T-cell (primary cell): ENCODE measurements at regions not wholly inside any gene's neighbourhood (a gene's known extent, or its start where the extent isn't known, plus 50 kb on each side); places are given as distances from the start of the nearest gene placed in this dataset.

Source experiments
- ATAC-seq, 4 experiments: fragments of 200-7000 bp in 3 of 4; fragments of 150-1000 bp in 1 of 4; cut with Tn5 transposase; replicated peaks in 1 of 4; 1 replicate in 3 of 4; 2 replicates in 1 of 4; pipeline ENCODE4 v1.10.0; 2021; ENCODE audit warnings: moderate library complexity in 3 of 4, mild to moderate bottlenecking in 2 of 4, moderate number of reproducible peaks in 1 of 4
- CTCF ChIA-PET, 2 donors: fragments of 300-600 bp; sonication (Branson Sonifier 250); formaldehyde crosslinking; loops; one replicate each; lab custom pipeline; 2022; ENCODE audit warnings: antibody characterized with exemption in 2 of 2; lab: Charles Lee
- POLR2A ChIA-PET, 2 donors: fragments of 300-600 bp; sonication (Branson Sonifier 250); formaldehyde crosslinking; loops; one replicate each; lab custom pipeline; 2022; ENCODE audit warnings: antibody characterized with exemption in 2 of 2; lab: Charles Lee
- DNase-seq, 35 experiments: peaks; one replicate each; pipeline versions ENCODE4 v3.0.0 to v3.0.0-alpha.2; 2013 to 2023
- H3K27ac ChIP-seq: one replicate; pipeline ENCODE4 v1.5.1; 2013; ENCODE audit warnings: low read length
- H3K27me3 ChIP-seq, 2 experiments: replicated peaks in 1 of 2; 1 replicate in 1 of 2; 2 replicates in 1 of 2; pipeline versions ENCODE4 v1.6.1 to v1.7.0; 2013; ENCODE audit warnings: low read length in 1 of 2, mixed read lengths in 1 of 2; ENCODE audit not compliant: control insufficient read depth in 2 of 2, insufficient read depth in 2 of 2; ENCODE audit errors: extremely low read depth in 1 of 2
- H3K36me3 ChIP-seq, 2 donors: 1 replicate in 1 of 2; 2 replicates in 1 of 2; pipeline versions ENCODE4 v1.6.1 to v1.7.0; 2013; ENCODE audit warnings: low read length in 1 of 2; ENCODE audit not compliant: control insufficient read depth in 2 of 2, insufficient read depth in 1 of 2; ENCODE audit errors: extremely low read depth in 1 of 2
- H3K4me1 ChIP-seq, 2 experiments: 1 replicate in 1 of 2; 2 replicates in 1 of 2; pipeline versions ENCODE4 v1.6.1 to v1.7.0; 2013; ENCODE audit warnings: low read length in 2 of 2, mixed read lengths in 1 of 2; ENCODE audit not compliant: insufficient read depth in 2 of 2, control insufficient read depth in 1 of 2; ENCODE audit errors: extremely low read depth in 1 of 2
- H3K4me3 ChIP-seq, 2 donors: 1 replicate in 1 of 2; 2 replicates in 1 of 2; pipeline versions ENCODE4 v1.5.1 to v1.7.0; 2013; ENCODE audit warnings: mild to moderate bottlenecking in 2 of 2, low read length in 1 of 2, moderate library complexity in 1 of 2; ENCODE audit not compliant: control insufficient read depth in 1 of 2; ENCODE audit errors: extremely low read depth in 1 of 2
- H3K9me3 ChIP-seq: 2 replicates; pipeline ENCODE4 v1.7.0; 2013
- H3K27ac Mint-ChIP-seq, 2 donors: one replicate each; pipeline ENCODE4 v1.8.0; 2020 to 2021; ENCODE audit warnings: mild to moderate bottlenecking in 2 of 2, mixed read lengths in 2 of 2
- H3K27me3 Mint-ChIP-seq, 2 donors: one replicate each; pipeline ENCODE4 v1.8.0; 2021 to 2022; ENCODE audit warnings: mixed read lengths in 2 of 2
- H3K36me3 Mint-ChIP-seq: one replicate; pipeline ENCODE4 v1.8.0; 2021; ENCODE audit warnings: mixed read lengths
- H3K4me1 Mint-ChIP-seq, 3 donors: one replicate each; pipeline ENCODE4 v1.8.0; 2020 to 2022; ENCODE audit warnings: mixed read lengths in 3 of 3, mild to moderate bottlenecking in 1 of 3
- H3K4me3 Mint-ChIP-seq, 3 donors: one replicate each; pipeline ENCODE4 v1.8.0; 2020 to 2022; ENCODE audit warnings: mild to moderate bottlenecking in 3 of 3, mixed read lengths in 3 of 3, moderate library complexity in 3 of 3
- H3K9me3 Mint-ChIP-seq, 3 donors: one replicate each; pipeline ENCODE4 v1.8.0; 2020 to 2022; ENCODE audit warnings: mixed read lengths in 3 of 3
- WGBS: methylation state at CpG from one replicate; pipeline ENCODE4 v1.1.5; 2013; ENCODE audit warnings: missing lambda C conversion rate; ENCODE audit not compliant: insufficient coverage; 5-methylcytosine and 5-hydroxymethylcytosine counted together

GRCh38 chr16:35744726-35745125 lies 2285.3 kb downstream of the TP53TG3F start:
- Histone ChIP-seq H3K9me3 (no peaks in the 10 kb centered on the region), H3K27me3 (no peaks in the 10 kb centered on the region), H3K4me1 (no peaks in the 10 kb centered on the region), H3K27ac (no peak overlapping the region), H3K36me3 (no peaks in the 10 kb centered on the region), H3K4me3 (no peak overlapping the region)
- ChIA-PET CTCF (no interaction called here), POLR2A (no interaction called here)
- H3K36me3 Mint-ChIP-seq, result no peaks in the 10 kb centered on the region
- no peaks in the 10 kb centered on the region for H3K4me1 Mint-ChIP-seq
- H3K4me3 Mint-ChIP-seq, result no peak overlapping the region
- H3K9me3 Mint-ChIP-seq, result peaks cover 53 to 63% (median 54%) of the 10 kb centered on the region in 3 donors
- ATAC-seq (no peak), DNase-seq (no peak)
- H3K27ac Mint-ChIP-seq, result no peak overlapping the region
- no peaks in the 10 kb centered on the region for H3K27me3 Mint-ChIP-seq
- 77% methylated on average over 4 of the region's 4 CpGs for WGBS

GRCh38 chr16:35745191-35745590 lies 2285.8 kb downstream of the TP53TG3F start:
- Histone ChIP-seq H3K4me1 (no peaks in the 10 kb centered on the region), H3K27me3 (no peaks in the 10 kb centered on the region), H3K36me3 (no peaks in the 10 kb centered on the region), H3K27ac (no peak overlapping the region), H3K4me3 (no peak overlapping the region), H3K9me3 (no peaks in the 10 kb centered on the region)
- Mint-ChIP-seq H3K4me3 (no peak overlapping the region), H3K4me1 (no peaks in the 10 kb centered on the region), H3K27ac (no peak overlapping the region), H3K36me3 (no peaks in the 10 kb centered on the region), H3K27me3 (no peaks in the 10 kb centered on the region), H3K9me3 (peaks cover 48 to 62% (median 49%) of the 10 kb centered on the region in 3 donors)
- ChIA-PET POLR2A (no interaction called here), CTCF (no interaction called here)
- 57% methylated on average over 3 of the region's 3 CpGs for WGBS
- ATAC-seq (no peak), DNase-seq (no peak)

GRCh38 chr16:35745821-35746248 lies 2286.4 kb downstream of the TP53TG3F start:
- H3K9me3 ChIP-seq, result no peaks in the 10 kb centered on the region

GRCh38 chr16:35746281-35746962 lies 2287.0 kb downstream of the TP53TG3F start:
- Mint-ChIP-seq H3K9me3 (peaks cover 36 to 50% (median 38%) of the 10 kb centered on the region in 3 donors), H3K4me3 (no peak overlapping the region), H3K4me1 (no peaks in the 10 kb centered on the region), H3K27me3 (no peaks in the 10 kb centered on the region), H3K36me3 (no peaks in the 10 kb centered on the region), H3K27ac (no peak overlapping the region)
- Histone ChIP-seq H3K4me3 (no peak overlapping the region), H3K36me3 (no peaks in the 10 kb centered on the region), H3K27me3 (no peaks in the 10 kb centered on the region), H3K9me3 (no peaks in the 10 kb centered on the region), H3K27ac (no peak overlapping the region), H3K4me1 (no peaks in the 10 kb centered on the region)
- ChIA-PET CTCF (no interaction called here), POLR2A (no interaction called here)
- ATAC-seq (no peak), DNase-seq (no peak)
- WGBS, result 92% methylated on average over 9 of the region's 17 CpGs

More at GRCh38 chr16:35745821-35746248, 2286.4 kb downstream of the TP53TG3F start:
- WGBS, result 85% methylated on average over 2 of the region's 9 CpGs
- no peaks in the 10 kb centered on the region for H3K4me1 Mint-ChIP-seq
- no peaks in the 10 kb centered on the region for H3K27me3 Mint-ChIP-seq
- Histone ChIP-seq H3K4me3 (no peak overlapping the region), H3K27me3 (no peaks in the 10 kb centered on the region), H3K4me1 (no peaks in the 10 kb centered on the region), H3K36me3 (no peaks in the 10 kb centered on the region), H3K27ac (no peak overlapping the region)
- no peak for DNase-seq
- ChIA-PET CTCF (no interaction called here), POLR2A (no interaction called here)
- no peak for ATAC-seq
- H3K4me3 Mint-ChIP-seq, result no peak overlapping the region
- H3K9me3 Mint-ChIP-seq, result peaks cover 42 to 56% (median 43%) of the 10 kb centered on the region in 3 donors
- no peaks in the 10 kb centered on the region for H3K36me3 Mint-ChIP-seq
- no peak overlapping the region for H3K27ac Mint-ChIP-seq

- Histone ChIP-seq H3K36me3 (no peaks in the 10 kb centered on the region), H3K27me3 (no peaks in the 10 kb centered on the region), H3K27ac (no peak overlapping the region), H3K4me3 (no peak overlapping the region), H3K9me3 (no peaks in the 10 kb centered on the region), H3K4me1 (no peaks in the 10 kb centered on the region)
- no peak for DNase-seq
- Mint-ChIP-seq H3K4me1 (no peaks in the 10 kb centered on the region), H3K27ac (no peak overlapping the region), H3K4me3 (no peak overlapping the region), H3K36me3 (no peaks in the 10 kb centered on the region), H3K27me3 (no peaks in the 10 kb centered on the region), H3K9me3 (peaks cover 29 to 43% (median 32%) of the 10 kb centered on the region in 3 donors)
- WGBS, result 89% methylated on average over 13 of the region's 18 CpGs
- ATAC-seq, result no peak
- CTCF ChIA-PET, result no interaction called here
- POLR2A ChIA-PET, result no interaction called here
These were observed 2287.7 kb downstream of the TP53TG3F start for GRCh38 chr16:35746963-35747657.

- Histone ChIP-seq H3K27ac (no peak overlapping the region), H3K4me3 (no peak overlapping the region), H3K9me3 (no peaks in the 10 kb centered on the region), H3K36me3 (no peaks in the 10 kb centered on the region), H3K4me1 (no peaks in the 10 kb centered on the region), H3K27me3 (no peaks in the 10 kb centered on the region)
- WGBS, result 95% methylated on average over 6 of the region's 17 CpGs
- ATAC-seq (no peak), DNase-seq (no peak)
- peaks cover 22 to 39% (median 27%) of the 10 kb centered on the region in 3 donors for H3K9me3 Mint-ChIP-seq
- H3K4me3 Mint-ChIP-seq, result no peak overlapping the region
- POLR2A ChIA-PET, result no interaction called here
- CTCF ChIA-PET, result no interaction called here
- no peaks in the 10 kb centered on the region for H3K4me1 Mint-ChIP-seq
- H3K36me3 Mint-ChIP-seq, result no peaks in the 10 kb centered on the region
- H3K27ac Mint-ChIP-seq, result no peak overlapping the region
- H3K27me3 Mint-ChIP-seq, result no peaks in the 10 kb centered on the region
These were observed 2288.4 kb downstream of the TP53TG3F start for GRCh38 chr16:35747658-35748455.
